ENCODE measurements at regions not wholly inside any gene's neighbourhood (a gene's known extent, or its start where the extent isn't known, plus 50 kb on each side); places are given as distances from the start of the nearest gene placed in this dataset.

- H3K4me2 ChIP-seq (ENCODE audit: insufficient read depth, low read length), result no peak overlapping the region
- H3K4me3 ChIP-seq (ENCODE audit: insufficient read depth, low read length), result no peak overlapping the region
- no peak for TF ChIP-seq CTCF (IDR thresholded peaks at IDR 0.05; ENCODE audit: extremely low read depth, low read depth, low read length)
- H3K36me3 ChIP-seq (ENCODE audit: insufficient read depth, low read length), result no peaks in the 10 kb centered on the region
- H3K9me3 ChIP-seq (ENCODE audit: low read depth, low read length), result no peaks in the 10 kb centered on the region
- no peak overlapping the region for H2AFZ ChIP-seq (ENCODE audit: low read length)
- no peak overlapping the region for H3K27ac ChIP-seq (ENCODE audit: low read depth, low read length)
- no peak for DNase-seq (ENCODE audit: insufficient read length, low spot score, missing footprints)
- H3K27me3 ChIP-seq (ENCODE audit: insufficient read depth, low read length), result no peaks in the 10 kb centered on the region
- H3K4me1 ChIP-seq (ENCODE audit: insufficient read depth, low read length), result no peaks in the 10 kb centered on the region
- no peaks in the 10 kb centered on the region for H3K79me2 ChIP-seq (ENCODE audit: insufficient read depth, low read length)
- no peaks in the 10 kb centered on the region for H4K20me1 ChIP-seq (ENCODE audit: insufficient read depth, low read length)
Measured at GRCh38 chr3:78129707-78130106, 1089.8 kb downstream of the ROBO2 start.

- H3K4me2 ChIP-seq (ENCODE audit: insufficient read depth, low read length), result no peak overlapping the region
- H3K36me3 ChIP-seq (ENCODE audit: insufficient read depth, low read length), result no peaks in the 10 kb centered on the region
- H2AFZ ChIP-seq (ENCODE audit: low read length), result no peak overlapping the region
- TF ChIP-seq CTCF (IDR thresholded peaks at IDR 0.05; ENCODE audit: extremely low read depth, low read depth, low read length), result no peak
- no peak overlapping the region for H3K4me3 ChIP-seq (ENCODE audit: insufficient read depth, low read length)
- no peaks in the 10 kb centered on the region for H3K79me2 ChIP-seq (ENCODE audit: insufficient read depth, low read length)
- no peaks in the 10 kb centered on the region for H4K20me1 ChIP-seq (ENCODE audit: insufficient read depth, low read length)
- DNase-seq (ENCODE audit: insufficient read length, low spot score, missing footprints), result no peak
- H3K27ac ChIP-seq (ENCODE audit: low read depth, low read length), result no peak overlapping the region
- H3K27me3 ChIP-seq (ENCODE audit: insufficient read depth, low read length), result no peaks in the 10 kb centered on the region
- no peaks in the 10 kb centered on the region for H3K4me1 ChIP-seq (ENCODE audit: insufficient read depth, low read length)
- H3K9me3 ChIP-seq (ENCODE audit: low read depth, low read length), result no peaks in the 10 kb centered on the region
Measured at GRCh38 chr3:78130741-78131290, 1090.9 kb downstream of the ROBO2 start.

- H4K20me1 ChIP-seq (ENCODE audit: insufficient read depth, low read length), result no peaks in the 10 kb centered on the region
- no peaks in the 10 kb centered on the region for H3K36me3 ChIP-seq (ENCODE audit: insufficient read depth, low read length)
- H3K9me3 ChIP-seq (ENCODE audit: low read depth, low read length), result no peaks in the 10 kb centered on the region
- DNase-seq (ENCODE audit: insufficient read length, low spot score, missing footprints), result no peak
- H3K79me2 ChIP-seq (ENCODE audit: insufficient read depth, low read length), result no peaks in the 10 kb centered on the region
- no peak overlapping the region for H3K4me3 ChIP-seq (ENCODE audit: insufficient read depth, low read length)
- TF ChIP-seq CTCF (IDR thresholded peaks at IDR 0.05; ENCODE audit: extremely low read depth, low read depth, low read length), result no peak
- H3K4me2 ChIP-seq (ENCODE audit: insufficient read depth, low read length), result no peak overlapping the region
- no peak overlapping the region for H2AFZ ChIP-seq (ENCODE audit: low read length)
- H3K4me1 ChIP-seq (ENCODE audit: insufficient read depth, low read length), result no peaks in the 10 kb centered on the region
- H3K27me3 ChIP-seq (ENCODE audit: insufficient read depth, low read length), result no peaks in the 10 kb centered on the region
- H3K27ac ChIP-seq (ENCODE audit: low read depth, low read length), result no peak overlapping the region
Measured at GRCh38 chr3:78134496-78134895, 1094.6 kb downstream of the ROBO2 start.

GRCh38 chr3:78139166-78139565 lies 1099.3 kb downstream of the ROBO2 start:
- Histone ChIP-seq H3K27me3 (ENCODE audit: insufficient read depth, low read length) (no peaks in the 10 kb centered on the region), H3K9me3 (ENCODE audit: low read depth, low read length) (no peaks in the 10 kb centered on the region), H3K27ac (ENCODE audit: low read depth, low read length) (no peak overlapping the region), H3K4me3 (ENCODE audit: insufficient read depth, low read length) (no peak overlapping the region), H3K36me3 (ENCODE audit: insufficient read depth, low read length) (no peaks in the 10 kb centered on the region), H3K4me1 (ENCODE audit: insufficient read depth, low read length) (no peaks in the 10 kb centered on the region), H4K20me1 (ENCODE audit: insufficient read depth, low read length) (no peaks in the 10 kb centered on the region), H3K79me2 (ENCODE audit: insufficient read depth, low read length) (no peaks in the 10 kb centered on the region), H3K4me2 (ENCODE audit: insufficient read depth, low read length) (no peak overlapping the region), H2AFZ (ENCODE audit: low read length) (no peak overlapping the region)
- DNase-seq (ENCODE audit: insufficient read length, low spot score, missing footprints), result peak; percentile 41
- TF ChIP-seq CTCF (IDR thresholded peaks at IDR 0.05; ENCODE audit: extremely low read depth, low read depth, low read length), result no peak

All from osteoblast (primary cell).